SK-N-SH treated with all-trans-retinoic acid at 6 μM for 48 hours (cell line): ENCODE measurements at regions not wholly inside any gene's neighbourhood (a gene's known extent, or its start where the extent isn't known, plus 50 kb on each side); places are given as distances from the start of the nearest gene placed in this dataset.

Experiments
- ARNTL ChIP-seq: fragments of 450-650 bp; formaldehyde crosslinking; IDR thresholded peaks from 2 replicates; pipeline ENCODE4 v1.5.0; 2020; ENCODE audit warnings: low read depth, mild to moderate bottlenecking, moderate library complexity, borderline replicate concordance
- CSDC2 ChIP-seq: fragments of 250-450 bp; sonication (Bioruptor Pico); IDR thresholded peaks from 2 replicates; pipeline ENCODE4 v1.5.0; 2020; ENCODE audit warnings: mild to moderate bottlenecking, moderate library complexity
- ESRRG ChIP-seq: fragments of 250-450 bp; sonication (Bioruptor Pico); IDR thresholded peaks from 2 replicates; pipeline ENCODE4 v1.6.1; 2021; ENCODE audit warnings: mild to moderate bottlenecking
- OSR1 ChIP-seq: fragments of 250-450 bp; sonication (Bioruptor Pico); IDR thresholded peaks from 2 replicates; pipeline ENCODE4 v1.8.0; 2022; ENCODE audit warnings: moderate library complexity, mild to moderate bottlenecking, inconsistent platforms
- PATZ1 ChIP-seq: fragments of 250-450 bp; sonication (Bioruptor Pico); IDR thresholded peaks from 2 replicates; pipeline ENCODE4 v1.8.0; 2020; ENCODE audit warnings: mild to moderate bottlenecking, moderate library complexity, borderline replicate concordance
- ZNF70 ChIP-seq: fragments of 450-650 bp; formaldehyde crosslinking; IDR thresholded peaks from 2 replicates; pipeline ENCODE4 v1.5.0; 2020; ENCODE audit warnings: mild to moderate bottlenecking, moderate library complexity

GRCh38 chr2:129653246-129653645 is 326.2 kb upstream of the RAB6C start:
- TF ChIP-seq ZNF70 (CRISPR knock-in tag), result no peak
- TF ChIP-seq PATZ1 (CRISPR knock-in tag), result no peak
- TF ChIP-seq OSR1 (CRISPR knock-in tag), result no peak
- no peak for TF ChIP-seq ESRRG (CRISPR knock-in tag)
- TF ChIP-seq ARNTL, result no peak
- TF ChIP-seq CSDC2 (CRISPR knock-in tag), result no peak
